Keratinocyte (primary cell): ENCODE measurements at regions not wholly inside any gene's neighbourhood (a gene's known extent, or its start where the extent isn't known, plus 50 kb on each side); places are given as distances from the start of the nearest gene placed in this dataset.

ENCODE experiments used
- DNase-seq: peaks from one replicate; pipeline ENCODE4 v3.0.0-alpha.2; 2011; ENCODE audit warnings: low read depth, missing footprints, low spot score
- FAIRE-seq: peaks from 2 replicates; lab custom pipeline; 2011; peaks lifted over from hg19 to GRCh38; lab: Jason Lieb, UNC
- H2AFZ ChIP-seq: 2 replicates; pipeline ENCODE4 v1.6.0; 2012; ENCODE audit warnings: low read length, control low read depth, inconsistent platforms; ENCODE audit not compliant: control insufficient read depth
- H3K27ac ChIP-seq: 2 replicates; pipeline ENCODE4 v1.5.1; 2011; ENCODE audit warnings: low read length; ENCODE audit not compliant: control insufficient read depth, insufficient read depth
- H3K27me3 ChIP-seq: 3 replicates; pipeline ENCODE4 v1.6.0; 2011; ENCODE audit warnings: low read length; ENCODE audit not compliant: control insufficient read depth, insufficient read depth; ENCODE audit errors: extremely low read depth
- H3K36me3 ChIP-seq, 2 experiments: 2 replicates in 1 of 2; 3 replicates in 1 of 2; pipeline ENCODE4 v1.5.1; 2011; ENCODE audit warnings: low read length in 2 of 2, mild to moderate bottlenecking in 1 of 2; ENCODE audit not compliant: control insufficient read depth in 2 of 2, insufficient read depth in 2 of 2; ENCODE audit errors: extremely low read depth in 1 of 2
- H3K4me1 ChIP-seq: 3 replicates; pipeline ENCODE4 v1.5.1; 2011; ENCODE audit warnings: low read length; ENCODE audit not compliant: control insufficient read depth, insufficient read depth; ENCODE audit errors: extremely low read depth
- H3K4me2 ChIP-seq: 3 replicates; pipeline ENCODE4 v1.6.0; 2011; ENCODE audit warnings: low read depth, low read length; ENCODE audit not compliant: control insufficient read depth, insufficient read depth; ENCODE audit errors: extremely low read depth
- H3K4me3 ChIP-seq, 3 experiments: fragments of 200-600 bp in 1 of 3; sonication (generic) in 1 of 3; 2 replicates in 2 of 3; 3 replicates in 1 of 3; pipeline ENCODE4 v1.5.1; 2011 to 2016; ENCODE audit warnings: low read length in 3 of 3, mild to moderate bottlenecking in 3 of 3, control low read depth in 2 of 3, inconsistent platforms in 1 of 3, low read depth in 1 of 3, mixed read lengths in 1 of 3, mixed run types in 1 of 3, moderate library complexity in 1 of 3; ENCODE audit not compliant: control insufficient read depth in 2 of 3, insufficient read depth in 2 of 3; ENCODE audit errors: extremely low read depth in 1 of 3
- H3K79me2 ChIP-seq: 2 replicates; pipeline ENCODE4 v1.6.0; 2012; ENCODE audit warnings: low read length; ENCODE audit not compliant: control insufficient read depth, insufficient read depth
- H3K9ac ChIP-seq: 3 replicates; pipeline ENCODE4 v1.6.0; 2011; ENCODE audit warnings: low read length; ENCODE audit not compliant: control insufficient read depth, insufficient read depth; ENCODE audit errors: extremely low read depth
- H3K9me1 ChIP-seq: 3 replicates; pipeline ENCODE4 v1.6.0; 2011; ENCODE audit warnings: low read length; ENCODE audit not compliant: control insufficient read depth, insufficient read depth; ENCODE audit errors: extremely low read depth
- H3K9me3 ChIP-seq: 2 replicates; pipeline ENCODE4 v1.5.1; 2012; ENCODE audit warnings: low read depth, low read length; ENCODE audit not compliant: control insufficient read depth
- H4K20me1 ChIP-seq: 3 replicates; pipeline ENCODE4 v1.6.0; 2011; ENCODE audit warnings: low read length; ENCODE audit not compliant: control insufficient read depth, insufficient read depth; ENCODE audit errors: extremely low read depth
- EZH2 ChIP-seq: IDR thresholded peaks from one replicate; pipeline ENCODE4 v1.6.1; 2012; ENCODE audit warnings: inconsistent platforms, mild to moderate bottlenecking, low read length, moderate library complexity
- dilution Hi-C: fragments of 300-500 bp; cut with MboI; formaldehyde crosslinking; loops from one replicate; pipeline ENCODE4 v1.7.0; 2020; ENCODE audit warnings: low sequenced_read_pairs; ENCODE audit not compliant: extremely low pct_ligation_motif_present
- TF ChIP-seq, protein P1 (sequence below), 3 experiments: IDR thresholded peaks in 1 of 3; conservative IDR thresholded peaks in 1 of 3; optimal IDR thresholded peaks in 1 of 3; 2 replicates in 2 of 3; 3 replicates in 1 of 3; pipeline versions ENCODE3 to v1.5.1; 2011; ENCODE audit warnings: low read length in 3 of 3, mild to moderate bottlenecking in 3 of 3, moderate library complexity in 2 of 3, control low read depth in 1 of 3, inconsistent platforms in 1 of 3; ENCODE audit not compliant: insufficient read depth in 2 of 3; ENCODE audit errors: extremely low read depth in 1 of 3

DNA sequence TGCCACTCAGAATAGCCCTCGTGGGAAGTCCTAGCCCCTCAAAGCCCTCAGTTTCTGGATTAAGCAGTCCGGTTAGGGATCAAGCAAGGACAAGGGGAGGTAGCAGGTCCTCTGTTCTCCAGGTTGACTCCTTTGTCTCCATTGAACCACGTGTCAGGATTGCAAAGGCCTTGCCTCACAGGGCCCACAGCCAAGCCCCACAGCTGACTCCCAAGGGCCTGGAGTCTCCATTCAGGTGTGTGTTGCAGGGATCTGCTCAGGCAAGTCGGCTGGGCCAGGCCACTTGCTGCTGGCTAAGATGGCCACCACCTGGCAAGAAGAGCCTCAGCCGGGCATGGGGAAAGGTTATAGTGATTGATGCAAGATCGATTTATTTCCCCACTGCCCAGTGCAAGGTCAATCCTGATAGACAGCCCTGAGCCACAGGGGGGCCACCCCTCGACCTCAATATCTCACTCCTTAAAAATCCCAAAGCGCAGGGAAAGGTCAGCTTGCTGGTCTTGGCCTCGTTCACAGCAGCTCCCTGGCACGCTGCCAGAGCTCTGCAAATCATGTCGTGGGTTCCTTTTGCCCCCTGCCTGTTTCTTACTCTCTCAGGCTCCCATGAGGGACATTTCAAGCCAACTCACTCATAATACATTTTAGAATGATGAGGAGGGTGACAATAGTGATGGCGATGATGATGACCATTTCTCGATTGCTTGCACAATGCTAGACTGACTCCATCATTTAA, 75.9 kb downstream of the EDN3 start:
- peaks cover 14% of the 10 kb centered on the region for H3K27me3 ChIP-seq
- no peaks in the 10 kb centered on the region for H4K20me1 ChIP-seq
- no peak overlapping the region for H3K9ac ChIP-seq
- H3K4me1 ChIP-seq = no peaks in the 10 kb centered on the region
- no peaks in the 10 kb centered on the region for H3K9me1 ChIP-seq
- H3K27ac ChIP-seq = no peak overlapping the region
- no peaks in the 10 kb centered on the region for H3K9me3 ChIP-seq
- H2AFZ ChIP-seq = no peak overlapping the region
- DNase-seq (no peak), FAIRE-seq (no peak)
- no peak for TF ChIP-seq EZH2
- TF ChIP-seq, protein P1, sequence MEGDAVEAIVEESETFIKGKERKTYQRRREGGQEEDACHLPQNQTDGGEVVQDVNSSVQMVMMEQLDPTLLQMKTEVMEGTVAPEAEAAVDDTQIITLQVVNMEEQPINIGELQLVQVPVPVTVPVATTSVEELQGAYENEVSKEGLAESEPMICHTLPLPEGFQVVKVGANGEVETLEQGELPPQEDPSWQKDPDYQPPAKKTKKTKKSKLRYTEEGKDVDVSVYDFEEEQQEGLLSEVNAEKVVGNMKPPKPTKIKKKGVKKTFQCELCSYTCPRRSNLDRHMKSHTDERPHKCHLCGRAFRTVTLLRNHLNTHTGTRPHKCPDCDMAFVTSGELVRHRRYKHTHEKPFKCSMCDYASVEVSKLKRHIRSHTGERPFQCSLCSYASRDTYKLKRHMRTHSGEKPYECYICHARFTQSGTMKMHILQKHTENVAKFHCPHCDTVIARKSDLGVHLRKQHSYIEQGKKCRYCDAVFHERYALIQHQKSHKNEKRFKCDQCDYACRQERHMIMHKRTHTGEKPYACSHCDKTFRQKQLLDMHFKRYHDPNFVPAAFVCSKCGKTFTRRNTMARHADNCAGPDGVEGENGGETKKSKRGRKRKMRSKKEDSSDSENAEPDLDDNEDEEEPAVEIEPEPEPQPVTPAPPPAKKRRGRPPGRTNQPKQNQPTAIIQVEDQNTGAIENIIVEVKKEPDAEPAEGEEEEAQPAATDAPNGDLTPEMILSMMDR (optimal IDR thresholded peaks at IDR 0.05 in 1 of 3, IDR thresholded peaks at IDR 0.05 in 1 of 3, conservative IDR thresholded peaks at IDR 0.05 in 1 of 3; ENCODE audit: extremely low read depth in 1 of 3, insufficient read depth in 2 of 3, low read length in 3 of 3) = no peak
- H3K36me3 ChIP-seq = no peaks in the 10 kb centered on the region
- no peak overlapping the region for H3K4me3 ChIP-seq
- no peak overlapping the region for H3K4me2 ChIP-seq
- dilution Hi-C loops = no loop called here
- no peaks in the 10 kb centered on the region for H3K79me2 ChIP-seq

DNA sequence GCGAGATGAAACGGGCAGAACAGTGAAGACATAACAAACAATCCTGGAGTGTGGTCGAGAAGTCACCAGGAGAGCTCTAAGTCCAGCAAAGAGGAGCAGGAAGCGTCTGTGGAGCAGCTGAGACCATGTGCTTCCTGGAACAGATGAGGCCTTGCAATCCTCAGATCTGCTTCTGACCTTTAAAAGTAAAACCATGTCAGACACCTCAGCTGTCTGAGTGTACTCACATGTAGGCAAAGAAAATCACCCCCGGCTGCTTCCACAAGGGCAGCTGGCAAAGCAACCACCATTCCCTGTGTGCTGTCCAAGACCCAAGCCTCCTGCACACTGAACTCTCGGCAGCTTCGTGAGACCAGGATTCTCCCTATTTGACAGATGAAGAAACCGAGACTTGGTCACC, 76.6 kb downstream of the EDN3 start:
- Histone ChIP-seq H3K9ac (no peak overlapping the region), H3K4me2 (no peak overlapping the region), H3K27ac (no peak overlapping the region), H3K4me1 (no peaks in the 10 kb centered on the region), H3K36me3 (no peaks in the 10 kb centered on the region), H3K27me3 (peaks cover 21% of the 10 kb centered on the region), H3K79me2 (no peaks in the 10 kb centered on the region), H4K20me1 (no peaks in the 10 kb centered on the region), H2AFZ (no peak overlapping the region), H3K9me1 (no peaks in the 10 kb centered on the region), H3K9me3 (no peaks in the 10 kb centered on the region), H3K4me3 (no peak overlapping the region)
- TF ChIP-seq, protein P1 (optimal IDR thresholded peaks at IDR 0.05 in 1 of 3, IDR thresholded peaks at IDR 0.05 in 1 of 3, conservative IDR thresholded peaks at IDR 0.05 in 1 of 3; ENCODE audit: extremely low read depth in 1 of 3, insufficient read depth in 2 of 3, low read length in 3 of 3) = no peak
- no peak for TF ChIP-seq EZH2
- DNase-seq (no peak), FAIRE-seq (no peak)
- dilution Hi-C loops = no loop called here
